ENCODE measurements at regions not wholly inside any gene's neighbourhood (a gene's known extent, or its start where the extent isn't known, plus 50 kb on each side); places are given as distances from the start of the nearest gene placed in this dataset.

DNA sequence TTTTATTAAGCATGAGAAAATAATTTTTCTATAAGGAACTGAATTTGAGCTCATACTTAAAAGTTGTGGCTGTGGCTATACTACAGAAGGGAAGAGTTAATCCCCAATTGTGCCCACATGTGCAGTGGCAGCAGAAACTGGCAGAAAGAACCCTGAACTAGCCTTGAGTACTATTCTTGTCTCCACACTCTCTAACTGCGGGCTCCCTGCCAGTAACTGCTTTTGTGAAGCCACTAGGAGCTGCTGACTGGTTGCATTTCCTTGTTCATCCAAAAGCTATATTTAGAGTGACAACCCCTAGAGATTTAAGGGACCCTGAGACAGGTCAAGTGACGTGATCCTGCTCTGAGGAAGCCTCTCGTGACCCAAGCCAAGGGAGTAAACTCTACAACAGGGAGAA is 238.6 kb downstream of the ELAVL2 start:
- no peak for TF ChIP-seq POLR2AphosphoS5 (IDR thresholded peaks at IDR 0.05)
- TF ChIP-seq, protein P1, sequence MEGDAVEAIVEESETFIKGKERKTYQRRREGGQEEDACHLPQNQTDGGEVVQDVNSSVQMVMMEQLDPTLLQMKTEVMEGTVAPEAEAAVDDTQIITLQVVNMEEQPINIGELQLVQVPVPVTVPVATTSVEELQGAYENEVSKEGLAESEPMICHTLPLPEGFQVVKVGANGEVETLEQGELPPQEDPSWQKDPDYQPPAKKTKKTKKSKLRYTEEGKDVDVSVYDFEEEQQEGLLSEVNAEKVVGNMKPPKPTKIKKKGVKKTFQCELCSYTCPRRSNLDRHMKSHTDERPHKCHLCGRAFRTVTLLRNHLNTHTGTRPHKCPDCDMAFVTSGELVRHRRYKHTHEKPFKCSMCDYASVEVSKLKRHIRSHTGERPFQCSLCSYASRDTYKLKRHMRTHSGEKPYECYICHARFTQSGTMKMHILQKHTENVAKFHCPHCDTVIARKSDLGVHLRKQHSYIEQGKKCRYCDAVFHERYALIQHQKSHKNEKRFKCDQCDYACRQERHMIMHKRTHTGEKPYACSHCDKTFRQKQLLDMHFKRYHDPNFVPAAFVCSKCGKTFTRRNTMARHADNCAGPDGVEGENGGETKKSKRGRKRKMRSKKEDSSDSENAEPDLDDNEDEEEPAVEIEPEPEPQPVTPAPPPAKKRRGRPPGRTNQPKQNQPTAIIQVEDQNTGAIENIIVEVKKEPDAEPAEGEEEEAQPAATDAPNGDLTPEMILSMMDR (IDR thresholded peaks at IDR 0.05; ENCODE audit: poor library complexity, severe bottlenecking) = no peak
